ENCODE measurements at regions not wholly inside any gene's neighbourhood (a gene's known extent, or its start where the extent isn't known, plus 50 kb on each side); places are given as distances from the start of the nearest gene placed in this dataset.

DNA sequence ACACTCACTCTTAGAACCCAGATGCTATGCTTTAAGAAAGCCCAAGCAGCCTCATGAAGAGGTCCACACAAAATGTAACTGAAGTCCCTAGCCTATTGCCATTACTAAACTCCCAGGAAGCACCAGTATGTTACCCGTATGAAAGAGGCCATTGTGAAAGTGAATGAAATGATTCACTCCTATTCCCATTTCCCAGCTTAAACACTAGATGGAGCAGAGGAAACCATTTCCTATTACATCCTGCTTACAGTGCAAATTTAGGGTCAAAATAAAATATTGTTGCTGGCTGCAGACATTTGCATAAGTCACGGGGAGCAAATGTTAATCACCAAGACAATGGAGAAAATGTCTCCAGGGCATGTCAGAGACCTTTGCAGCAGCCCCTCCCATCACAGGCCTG lies 989.7 kb upstream of the CRIM1 start:
- H3K36me3 ChIP-seq (ENCODE audit: control insufficient read depth in 4 of 4, insufficient read depth in 3 of 4, low read depth in 1 of 4, low read length in 3 of 4), result no peaks in the 10 kb centered on the region
- DNase-seq (ENCODE audit: low spot score), result no peak
- no peak overlapping the region for H3K9ac ChIP-seq (ENCODE audit: low read depth in 1 of 2, low read length in 2 of 2)
- TF ChIP-seq FOXA1 (IDR thresholded peaks at IDR 0.05) (no peak), TAF1 (conservative IDR thresholded peaks at IDR 0.05) (no peak), HNF4A (conservative IDR thresholded peaks at IDR 0.05) (no peak), EGR1 (IDR thresholded peaks at IDR 0.05; ENCODE audit: low read depth in 2 of 2) (no peak), HNF4G (IDR thresholded peaks at IDR 0.05) (no peak), JUND (IDR thresholded peaks at IDR 0.05) (no peak), RXRA (IDR thresholded peaks at IDR 0.05) (no peak), YY1 (IDR thresholded peaks at IDR 0.05) (no peak), NR2F2 (IDR thresholded peaks at IDR 0.05) (no peak), ATF3 (IDR thresholded peaks at IDR 0.05) (no peak), ZBTB33 (IDR thresholded peaks at IDR 0.05) (no peak), GABPA (IDR thresholded peaks at IDR 0.05 in 1 of 2, conservative IDR thresholded peaks at IDR 0.05 in 1 of 2) (no peak), SP1 (IDR thresholded peaks at IDR 0.05) (no peak), RAD21 (IDR thresholded peaks at IDR 0.05) (no peak), FOXA2 (IDR thresholded peaks at IDR 0.05) (no peak)
- TF ChIP-seq, protein P1, sequence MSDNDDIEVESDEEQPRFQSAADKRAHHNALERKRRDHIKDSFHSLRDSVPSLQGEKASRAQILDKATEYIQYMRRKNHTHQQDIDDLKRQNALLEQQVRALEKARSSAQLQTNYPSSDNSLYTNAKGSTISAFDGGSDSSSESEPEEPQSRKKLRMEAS (IDR thresholded peaks at IDR 0.05), result no peak
- TF ChIP-seq, protein P2, sequence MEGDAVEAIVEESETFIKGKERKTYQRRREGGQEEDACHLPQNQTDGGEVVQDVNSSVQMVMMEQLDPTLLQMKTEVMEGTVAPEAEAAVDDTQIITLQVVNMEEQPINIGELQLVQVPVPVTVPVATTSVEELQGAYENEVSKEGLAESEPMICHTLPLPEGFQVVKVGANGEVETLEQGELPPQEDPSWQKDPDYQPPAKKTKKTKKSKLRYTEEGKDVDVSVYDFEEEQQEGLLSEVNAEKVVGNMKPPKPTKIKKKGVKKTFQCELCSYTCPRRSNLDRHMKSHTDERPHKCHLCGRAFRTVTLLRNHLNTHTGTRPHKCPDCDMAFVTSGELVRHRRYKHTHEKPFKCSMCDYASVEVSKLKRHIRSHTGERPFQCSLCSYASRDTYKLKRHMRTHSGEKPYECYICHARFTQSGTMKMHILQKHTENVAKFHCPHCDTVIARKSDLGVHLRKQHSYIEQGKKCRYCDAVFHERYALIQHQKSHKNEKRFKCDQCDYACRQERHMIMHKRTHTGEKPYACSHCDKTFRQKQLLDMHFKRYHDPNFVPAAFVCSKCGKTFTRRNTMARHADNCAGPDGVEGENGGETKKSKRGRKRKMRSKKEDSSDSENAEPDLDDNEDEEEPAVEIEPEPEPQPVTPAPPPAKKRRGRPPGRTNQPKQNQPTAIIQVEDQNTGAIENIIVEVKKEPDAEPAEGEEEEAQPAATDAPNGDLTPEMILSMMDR (IDR thresholded peaks at IDR 0.05; ENCODE audit: low read depth, low read length, missing input control), result no peak
- TF ChIP-seq, protein P3, sequence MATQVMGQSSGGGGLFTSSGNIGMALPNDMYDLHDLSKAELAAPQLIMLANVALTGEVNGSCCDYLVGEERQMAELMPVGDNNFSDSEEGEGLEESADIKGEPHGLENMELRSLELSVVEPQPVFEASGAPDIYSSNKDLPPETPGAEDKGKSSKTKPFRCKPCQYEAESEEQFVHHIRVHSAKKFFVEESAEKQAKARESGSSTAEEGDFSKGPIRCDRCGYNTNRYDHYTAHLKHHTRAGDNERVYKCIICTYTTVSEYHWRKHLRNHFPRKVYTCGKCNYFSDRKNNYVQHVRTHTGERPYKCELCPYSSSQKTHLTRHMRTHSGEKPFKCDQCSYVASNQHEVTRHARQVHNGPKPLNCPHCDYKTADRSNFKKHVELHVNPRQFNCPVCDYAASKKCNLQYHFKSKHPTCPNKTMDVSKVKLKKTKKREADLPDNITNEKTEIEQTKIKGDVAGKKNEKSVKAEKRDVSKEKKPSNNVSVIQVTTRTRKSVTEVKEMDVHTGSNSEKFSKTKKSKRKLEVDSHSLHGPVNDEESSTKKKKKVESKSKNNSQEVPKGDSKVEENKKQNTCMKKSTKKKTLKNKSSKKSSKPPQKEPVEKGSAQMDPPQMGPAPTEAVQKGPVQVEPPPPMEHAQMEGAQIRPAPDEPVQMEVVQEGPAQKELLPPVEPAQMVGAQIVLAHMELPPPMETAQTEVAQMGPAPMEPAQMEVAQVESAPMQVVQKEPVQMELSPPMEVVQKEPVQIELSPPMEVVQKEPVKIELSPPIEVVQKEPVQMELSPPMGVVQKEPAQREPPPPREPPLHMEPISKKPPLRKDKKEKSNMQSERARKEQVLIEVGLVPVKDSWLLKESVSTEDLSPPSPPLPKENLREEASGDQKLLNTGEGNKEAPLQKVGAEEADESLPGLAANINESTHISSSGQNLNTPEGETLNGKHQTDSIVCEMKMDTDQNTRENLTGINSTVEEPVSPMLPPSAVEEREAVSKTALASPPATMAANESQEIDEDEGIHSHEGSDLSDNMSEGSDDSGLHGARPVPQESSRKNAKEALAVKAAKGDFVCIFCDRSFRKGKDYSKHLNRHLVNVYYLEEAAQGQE (IDR thresholded peaks at IDR 0.05), result no peak
- H3K4me3 ChIP-seq (ENCODE audit: low read depth in 1 of 3, low read length in 3 of 3), result no peak overlapping the region
- no peaks in the 10 kb centered on the region for H3K27me3 ChIP-seq (ENCODE audit: control insufficient read depth in 4 of 4, insufficient read depth in 4 of 4, low read length in 3 of 4)
- 53% methylated on average over 2 of the region's 2 CpGs for WGBS
- no peaks in the 10 kb centered on the region for H3K4me1 ChIP-seq (ENCODE audit: control insufficient read depth in 4 of 4, insufficient read depth in 4 of 4, low read length in 3 of 4)
- H3K9me3 ChIP-seq (ENCODE audit: control insufficient read depth in 4 of 4, low read length in 3 of 4), result no peaks in the 10 kb centered on the region
- H3K27ac ChIP-seq (ENCODE audit: low read depth in 1 of 2, low read length in 2 of 2), result no peak overlapping the region
